ENCODE measurements at regions not wholly inside any gene's neighbourhood (a gene's known extent, or its start where the extent isn't known, plus 50 kb on each side); places are given as distances from the start of the nearest gene placed in this dataset.
A peak's percentile ranks its signal among the peaks of the same experiment; 100 is the strongest.

- Mint-ChIP-seq H3K4me1 (no peaks in the 10 kb centered on the region), H3K27ac (no peak overlapping the region), H3K36me3 (no peaks in the 10 kb centered on the region), H3K9me3 (no peaks in the 10 kb centered on the region), H3K4me3 (no peak overlapping the region)
- ATAC-seq (no peak), DNase-seq (ENCODE audit: low spot score in 2 of 2) (no peak)
Measured at GRCh38 chr13:77406644-77407440, 79.9 kb upstream of the MYCBP2 start.

- Mint-ChIP-seq H3K27ac (no peak overlapping the region), H3K4me1 (no peaks in the 10 kb centered on the region), H3K36me3 (no peaks in the 10 kb centered on the region), H3K4me3 (no peak overlapping the region), H3K9me3 (no peaks in the 10 kb centered on the region)
- ATAC-seq (no peak), DNase-seq (ENCODE audit: low spot score in 2 of 2) (no peak)
Measured at GRCh38 chr13:77398825-77399620, 72.1 kb upstream of the MYCBP2 start.

- ATAC-seq (no peak), DNase-seq (ENCODE audit: low spot score in 2 of 2) (no peak)
- Mint-ChIP-seq H3K27ac (no peak overlapping the region), H3K4me1 (peaks cover 10% of the 10 kb centered on the region), H3K9me3 (no peaks in the 10 kb centered on the region), H3K4me3 (no peak overlapping the region), H3K36me3 (no peaks in the 10 kb centered on the region)
Measured at GRCh38 chr13:77397636-77398035, 70.7 kb upstream of the MYCBP2 start.

GRCh38 chr13:77391475-77391874 is 64.6 kb upstream of the MYCBP2 start:
- Mint-ChIP-seq H3K27ac (no peak overlapping the region), H3K36me3 (no peaks in the 10 kb centered on the region), H3K4me1 (peaks cover 40% of the 10 kb centered on the region), H3K9me3 (no peaks in the 10 kb centered on the region), H3K4me3 (no peak overlapping the region)
- DNase-seq (ENCODE audit: low spot score in 2 of 2) (no peak), ATAC-seq (no peak)

- DNase-seq (ENCODE audit: low spot score in 2 of 2) (no peak), ATAC-seq (no peak)
- peaks cover 40% of the 10 kb centered on the region for H3K4me1 Mint-ChIP-seq
- no peaks in the 10 kb centered on the region for H3K9me3 Mint-ChIP-seq
- no peak overlapping the region for H3K4me3 Mint-ChIP-seq
- no peaks in the 10 kb centered on the region for H3K36me3 Mint-ChIP-seq
- no peak overlapping the region for H3K27ac Mint-ChIP-seq
Measured at GRCh38 chr13:77390391-77390790, 63.5 kb upstream of the MYCBP2 start.

GRCh38 chr13:77389625-77390000 is 62.7 kb upstream of the MYCBP2 start:
- no peak overlapping the region for H3K4me3 Mint-ChIP-seq
- H3K27ac Mint-ChIP-seq: peak overlapping the region; percentile 0
- peak; percentile 83 for ATAC-seq

GRCh38 chr13:77388944-77389624 is 62.2 kb upstream of the MYCBP2 start:
- Mint-ChIP-seq H3K4me3 (no peak overlapping the region), H3K9me3 (no peaks in the 10 kb centered on the region), H3K36me3 (no peaks in the 10 kb centered on the region), H3K4me1 (peaks cover 40% of the 10 kb centered on the region), H3K27ac (peak overlapping the region; percentile 0)
- ATAC-seq (peak; percentile 87), DNase-seq (ENCODE audit: low spot score in 2 of 2) (peak; percentile 5 to 72)

More at GRCh38 chr13:77389625-77390000, 62.7 kb upstream of the MYCBP2 start:
- Mint-ChIP-seq H3K9me3 (no peaks in the 10 kb centered on the region), H3K4me1 (peaks cover 40% of the 10 kb centered on the region), H3K36me3 (no peaks in the 10 kb centered on the region)
- DNase-seq (ENCODE audit: low spot score in 2 of 2): no peak

GRCh38 chr13:77387607-77388200 is 60.8 kb upstream of the MYCBP2 start:
- Mint-ChIP-seq H3K9me3 (no peaks in the 10 kb centered on the region), H3K36me3 (no peaks in the 10 kb centered on the region), H3K4me3 (no peak overlapping the region), H3K27ac (peak overlapping the region; percentile 2), H3K4me1 (peaks cover 30% of the 10 kb centered on the region)
- DNase-seq (ENCODE audit: low spot score in 2 of 2) (no peak), ATAC-seq (no peak)

GRCh38 chr13:77386880-77387606 is 60.1 kb upstream of the MYCBP2 start:
- Mint-ChIP-seq H3K4me3 (no peak overlapping the region), H3K9me3 (no peaks in the 10 kb centered on the region), H3K27ac (no peak overlapping the region), H3K36me3 (no peaks in the 10 kb centered on the region), H3K4me1 (peaks cover 30% of the 10 kb centered on the region)
- ATAC-seq (peak; percentile 47), DNase-seq (ENCODE audit: low spot score in 2 of 2) (no peak)

GRCh38 chr13:77386046-77386445 is 59.2 kb upstream of the MYCBP2 start:
- H3K27ac Mint-ChIP-seq: no peak overlapping the region
- H3K36me3 Mint-ChIP-seq: no peaks in the 10 kb centered on the region
- ATAC-seq (no peak), DNase-seq (ENCODE audit: low spot score in 2 of 2) (no peak)
- H3K4me1 Mint-ChIP-seq: peaks cover 30% of the 10 kb centered on the region
- no peak overlapping the region for H3K4me3 Mint-ChIP-seq
- no peaks in the 10 kb centered on the region for H3K9me3 Mint-ChIP-seq

GRCh38 chr13:77384999-77385398 is 58.1 kb upstream of the MYCBP2 start:
- H3K9me3 Mint-ChIP-seq: no peaks in the 10 kb centered on the region
- H3K27ac Mint-ChIP-seq: no peak overlapping the region
- no peaks in the 10 kb centered on the region for H3K36me3 Mint-ChIP-seq
- H3K4me3 Mint-ChIP-seq: no peak overlapping the region
- peaks cover 25% of the 10 kb centered on the region for H3K4me1 Mint-ChIP-seq
- ATAC-seq (no peak), DNase-seq (ENCODE audit: low spot score in 2 of 2) (no peak)

GRCh38 chr13:77383097-77383496 is 56.2 kb upstream of the MYCBP2 start:
- DNase-seq (ENCODE audit: low spot score in 2 of 2): no peak
- no peak overlapping the region for H3K4me3 Mint-ChIP-seq

GRCh38 chr13:77381059-77381458 is 54.2 kb upstream of the MYCBP2 start:
- no peak for ATAC-seq
- DNase-seq (ENCODE audit: low spot score in 2 of 2): no peak
- Mint-ChIP-seq H3K27ac (no peak overlapping the region), H3K4me1 (no peaks in the 10 kb centered on the region), H3K4me3 (no peak overlapping the region), H3K36me3 (no peaks in the 10 kb centered on the region), H3K9me3 (no peaks in the 10 kb centered on the region)

More at GRCh38 chr13:77383097-77383496, 56.2 kb upstream of the MYCBP2 start:
- Mint-ChIP-seq H3K27ac (no peak overlapping the region), H3K4me1 (peaks cover 6% of the 10 kb centered on the region), H3K9me3 (no peaks in the 10 kb centered on the region), H3K36me3 (no peaks in the 10 kb centered on the region)
- no peak for ATAC-seq

- Mint-ChIP-seq H3K27ac (no peak overlapping the region), H3K9me3 (no peaks in the 10 kb centered on the region), H3K36me3 (no peaks in the 10 kb centered on the region), H3K4me1 (peaks cover 7% of the 10 kb centered on the region), H3K4me3 (no peak overlapping the region)
- DNase-seq (ENCODE audit: low spot score in 2 of 2) (no peak), ATAC-seq (no peak)
Measured at GRCh38 chr13:77379508-77379907, 52.6 kb upstream of the MYCBP2 start.

- no peak for DNase-seq (ENCODE audit: low spot score in 2 of 2)
- Mint-ChIP-seq H3K4me3 (no peak overlapping the region), H3K27ac (no peak overlapping the region), H3K36me3 (no peaks in the 10 kb centered on the region), H3K9me3 (no peaks in the 10 kb centered on the region), H3K4me1 (peaks cover 8% of the 10 kb centered on the region)
- ATAC-seq: no peak
Measured at GRCh38 chr13:77378662-77379061, 51.8 kb upstream of the MYCBP2 start.

All from stimulated activated effector memory CD8-positive, alpha-beta T cell treated with anti-CD3 and anti-CD28 coated beads, Interleukin-12 subunit alpha, Interleukin-12 subunit beta, amount 100 ng/mL, for 72 hours (primary cell).